Naive B cell (primary cell): ENCODE measurements at regions not wholly inside any gene's neighbourhood (a gene's known extent, or its start where the extent isn't known, plus 50 kb on each side); places are given as distances from the start of the nearest gene placed in this dataset.

ENCODE experiments used
- ATAC-seq, 2 donors: fragments of 150-1000 bp; cut with Tn5 transposase; 2 replicates each; pipeline ENCODE4 v1.10.0; 2021; ENCODE audit warnings: low read depth in 2 of 2, mild to moderate bottlenecking in 2 of 2, moderate library complexity in 2 of 2
- DNase-seq: peaks from one replicate; pipeline ENCODE4 v3.0.0; 2022
- H3K27ac Mint-ChIP-seq, 6 donors: one replicate each; pipeline ENCODE4 v1.8.0; 2020 to 2022; ENCODE audit warnings: mild to moderate bottlenecking in 6 of 6, mixed read lengths in 6 of 6, moderate library complexity in 5 of 6, inconsistent platforms in 2 of 6
- H3K27me3 Mint-ChIP-seq, 3 donors: one replicate each; pipeline ENCODE4 v1.8.0; 2021 to 2022; ENCODE audit warnings: mixed read lengths in 3 of 3, mild to moderate bottlenecking in 1 of 3
- H3K36me3 Mint-ChIP-seq, 2 donors: one replicate each; pipeline ENCODE4 v1.8.0; 2020 to 2022; ENCODE audit warnings: mixed read lengths in 2 of 2, inconsistent platforms in 1 of 2, mild to moderate bottlenecking in 1 of 2
- H3K4me1 Mint-ChIP-seq, 3 donors: one replicate each; pipeline ENCODE4 v1.8.0; 2020 to 2022; ENCODE audit warnings: mixed read lengths in 3 of 3, inconsistent platforms in 1 of 3, mild to moderate bottlenecking in 1 of 3, moderate library complexity in 1 of 3
- H3K4me3 Mint-ChIP-seq, 8 donors: one replicate each; pipeline ENCODE4 v1.8.0; 2020 to 2022; ENCODE audit warnings: mild to moderate bottlenecking in 8 of 8, mixed read lengths in 8 of 8, moderate library complexity in 8 of 8, inconsistent platforms in 2 of 8
- H3K9me3 Mint-ChIP-seq, 7 donors: one replicate each; pipeline ENCODE4 v1.8.0; 2020 to 2022; ENCODE audit warnings: mixed read lengths in 7 of 7, mild to moderate bottlenecking in 5 of 7, inconsistent platforms in 2 of 7, moderate library complexity in 1 of 7

GRCh38 chr6:14635195-14635594 is 517.6 kb downstream of the CD83 start:
- peaks cover 0 to 3% (median 0%) of the 10 kb centered on the region in 7 donors for H3K9me3 Mint-ChIP-seq
- ATAC-seq: peak; percentile 17 to 22
- H3K27me3 Mint-ChIP-seq: no peaks in the 10 kb centered on the region
- peak; percentile 40 for DNase-seq
- peak overlapping the region; percentile 53 to 93 (median 84) for H3K4me3 Mint-ChIP-seq
- peaks cover 0 to 5% of the 10 kb centered on the region in 2 donors for H3K36me3 Mint-ChIP-seq
- H3K4me1 Mint-ChIP-seq: peaks cover 72 to 95% (median 89%) of the 10 kb centered on the region in 3 donors
- peak overlapping the region; percentile 94 to 99 (median 98) for H3K27ac Mint-ChIP-seq

DNA sequence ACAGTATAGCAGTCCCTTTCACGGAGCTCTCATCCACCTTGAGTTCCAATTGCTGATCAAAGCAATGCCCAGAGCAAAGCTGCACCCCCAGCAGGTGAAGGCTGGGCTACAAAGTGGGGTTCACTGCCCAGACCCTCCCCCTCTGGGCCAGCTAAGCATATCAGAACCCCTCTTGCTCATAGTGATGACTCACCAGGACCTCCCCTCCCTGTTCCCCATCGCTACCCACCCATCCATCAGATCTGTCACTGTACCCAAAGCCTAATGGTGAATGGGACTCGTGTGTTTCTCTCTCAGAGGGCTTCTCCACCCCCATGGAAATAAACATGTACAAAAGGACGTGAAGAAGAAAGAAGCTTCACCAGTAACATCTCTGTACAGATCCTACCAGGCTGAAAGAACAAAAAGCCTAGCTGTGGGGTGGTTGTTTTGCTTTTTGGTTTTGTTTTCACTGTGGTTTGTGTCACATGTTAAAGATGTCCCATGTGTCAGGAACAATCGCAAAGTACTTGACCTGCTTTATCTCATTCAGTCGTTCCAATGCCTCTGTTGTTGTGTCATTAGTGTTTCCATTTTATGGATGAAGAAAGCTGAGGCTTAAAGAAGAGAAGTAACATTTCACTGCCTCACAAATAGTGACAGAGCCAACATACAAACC is 518.5 kb downstream of the CD83 start:
- peaks cover 81 to 97% (median 93%) of the 10 kb centered on the region in 3 donors for H3K4me1 Mint-ChIP-seq

GRCh38 chr6:14638435-14638905 is 520.9 kb downstream of the CD83 start:
- no peak for DNase-seq
- H3K27ac Mint-ChIP-seq: peak overlapping the region; percentile 97 to 100 (median 99)
- H3K27me3 Mint-ChIP-seq: no peaks in the 10 kb centered on the region
- no peaks in the 10 kb centered on the region for H3K36me3 Mint-ChIP-seq
- H3K4me1 Mint-ChIP-seq: peaks cover 74 to 89% (median 89%) of the 10 kb centered on the region in 3 donors
- H3K9me3 Mint-ChIP-seq: peaks cover 0 to 3% (median 0%) of the 10 kb centered on the region in 7 donors
- peak overlapping the region; percentile 81 to 96 (median 92) for H3K4me3 Mint-ChIP-seq
- ATAC-seq: no peak

More for the DNA sequence above, 518.5 kb downstream of the CD83 start:
- DNase-seq: peak; percentile 54
- peak; percentile 51 to 53 for ATAC-seq
- Mint-ChIP-seq H3K36me3 (no peaks in the 10 kb centered on the region), H3K27ac (peak overlapping the region; percentile 94 to 99 (median 98)), H3K4me3 (peak overlapping the region; percentile 53 to 93 (median 84)), H3K9me3 (peaks cover 0 to 3% (median 0%) of the 10 kb centered on the region in 7 donors), H3K27me3 (no peaks in the 10 kb centered on the region)

GRCh38 chr6:14638906-14639761 is 521.6 kb downstream of the CD83 start:
- ATAC-seq (peak; percentile 77 to 78), DNase-seq (peak; percentile 78)
- Mint-ChIP-seq H3K27ac (peak overlapping the region; percentile 97 to 100 (median 99)), H3K9me3 (peaks cover 0 to 3% (median 0%) of the 10 kb centered on the region in 7 donors), H3K27me3 (no peaks in the 10 kb centered on the region), H3K36me3 (no peaks in the 10 kb centered on the region), H3K4me3 (peak overlapping the region; percentile 81 to 96 (median 92)), H3K4me1 (peaks cover 70 to 84% (median 82%) of the 10 kb centered on the region in 3 donors)

GRCh38 chr6:14639983-14640599 is 522.5 kb downstream of the CD83 start:
- Mint-ChIP-seq H3K27me3 (no peaks in the 10 kb centered on the region), H3K36me3 (no peaks in the 10 kb centered on the region), H3K9me3 (peaks cover 0 to 3% (median 0%) of the 10 kb centered on the region in 7 donors), H3K4me1 (peaks cover 69 to 84% (median 78%) of the 10 kb centered on the region in 3 donors), H3K4me3 (peak overlapping the region; percentile 41 to 94 (median 90)), H3K27ac (peak overlapping the region; percentile 97 to 100 (median 99))
- DNase-seq (no peak), ATAC-seq (no peak)

DNA sequence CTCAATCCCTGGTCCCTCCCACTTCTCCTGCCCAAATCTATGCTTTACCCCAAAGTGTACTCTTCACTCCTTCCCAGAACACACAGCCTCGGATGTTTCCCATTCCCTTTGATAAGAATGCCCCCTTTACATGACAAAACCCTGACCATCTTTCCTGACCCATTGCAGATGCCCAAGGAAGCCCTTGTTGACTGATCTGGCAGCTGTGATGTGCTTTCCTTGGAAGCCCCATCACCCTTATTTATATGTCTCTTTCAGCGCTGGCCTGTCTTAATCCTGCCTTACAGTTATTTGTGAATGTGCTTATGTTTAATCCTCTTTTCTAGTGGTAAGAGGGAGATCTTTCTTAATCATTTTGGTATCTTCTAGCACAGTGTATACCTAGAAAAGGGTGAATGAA is 523.1 kb downstream of the CD83 start:
- H3K4me1 Mint-ChIP-seq: peaks cover 67 to 80% (median 75%) of the 10 kb centered on the region in 3 donors
- H3K36me3 Mint-ChIP-seq: no peaks in the 10 kb centered on the region
- H3K27me3 Mint-ChIP-seq: no peaks in the 10 kb centered on the region
- H3K27ac Mint-ChIP-seq: peak overlapping the region; percentile 74 to 99 (median 98)
- peak overlapping the region in 7 of 8 donors; percentile 41 to 94 (median 85) for H3K4me3 Mint-ChIP-seq
- DNase-seq (no peak), ATAC-seq (no peak)
- H3K9me3 Mint-ChIP-seq: peaks cover 0 to 3% (median 0%) of the 10 kb centered on the region in 7 donors

DNA sequence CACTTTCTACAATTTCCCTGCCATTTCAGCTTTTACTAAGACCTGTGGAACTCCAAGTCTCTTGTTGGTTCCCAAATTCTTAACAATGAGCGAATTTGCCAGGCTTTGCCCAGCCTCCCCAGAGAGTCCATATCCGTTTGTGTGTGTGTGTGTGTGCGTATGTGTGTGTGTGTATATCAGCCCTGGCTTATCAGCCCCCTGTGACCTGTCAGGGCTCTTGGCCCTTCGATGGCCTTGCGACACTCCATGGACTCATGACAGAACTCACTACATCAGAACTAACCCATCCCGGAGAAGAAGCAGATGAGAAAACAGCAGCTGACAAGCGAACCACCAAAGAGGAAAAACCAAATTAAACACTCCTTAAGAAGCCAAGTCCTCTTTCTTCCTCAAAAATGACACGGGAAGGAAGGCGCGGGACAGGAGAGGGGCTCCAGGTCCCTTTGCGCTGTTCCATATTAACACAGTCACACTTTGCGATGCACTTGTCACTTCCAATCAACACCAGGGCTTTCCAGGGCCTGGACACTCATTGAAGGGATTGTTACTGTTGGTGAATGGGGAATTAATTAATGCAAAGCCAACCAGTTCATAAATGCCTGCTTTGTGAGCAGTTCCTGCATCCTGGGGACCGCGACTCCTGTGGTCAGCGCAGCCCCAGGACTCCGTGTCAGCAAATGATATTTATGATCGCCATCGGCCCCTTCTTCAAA is 524.0 kb downstream of the CD83 start:
- Mint-ChIP-seq H3K4me1 (peaks cover 58 to 71% (median 65%) of the 10 kb centered on the region in 3 donors), H3K9me3 (peaks cover 0 to 3% (median 0%) of the 10 kb centered on the region in 7 donors), H3K27ac (peak overlapping the region in 4 of 6 donors; percentile 10 to 98 (median 90)), H3K4me3 (peak overlapping the region in 5 of 8 donors; percentile 5 to 85 (median 37)), H3K36me3 (no peaks in the 10 kb centered on the region), H3K27me3 (no peaks in the 10 kb centered on the region)
- no peak for DNase-seq
- ATAC-seq: no peak

- DNase-seq: no peak
- Mint-ChIP-seq H3K4me1 (peaks cover 54 to 65% (median 60%) of the 10 kb centered on the region in 3 donors), H3K27me3 (no peaks in the 10 kb centered on the region), H3K4me3 (peak overlapping the region in 1 of 8 donors; percentile 4), H3K9me3 (peaks cover 0 to 3% (median 0%) of the 10 kb centered on the region in 7 donors), H3K36me3 (no peaks in the 10 kb centered on the region), H3K27ac (peak overlapping the region in 1 of 6 donors; percentile 33)
- ATAC-seq: no peak
These were observed 524.5 kb downstream of the CD83 start for GRCh38 chr6:14642136-14642505.

DNA sequence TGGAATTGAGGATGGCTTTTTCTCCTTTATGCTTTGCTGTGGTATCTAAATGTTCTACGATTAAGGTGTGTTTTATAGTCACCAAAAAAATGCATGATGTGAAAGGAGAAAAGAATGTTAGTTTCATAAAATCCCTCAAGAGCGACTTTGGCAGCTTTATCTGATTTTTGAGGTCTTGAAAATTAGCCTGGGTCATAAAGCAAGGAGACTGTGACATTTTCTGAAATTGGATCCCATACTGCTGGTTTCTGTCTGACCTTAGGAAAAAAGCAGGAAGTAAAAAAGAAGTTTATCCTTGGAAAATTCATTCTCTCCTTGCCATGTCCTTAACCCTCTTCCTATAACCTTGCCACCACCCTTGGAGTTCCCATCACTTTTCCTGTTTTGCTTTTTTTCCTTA is 525.3 kb downstream of the CD83 start:
- Mint-ChIP-seq H3K27ac (peak overlapping the region in 2 of 6 donors; percentile 24 to 94), H3K36me3 (no peaks in the 10 kb centered on the region), H3K4me1 (peaks cover 47 to 59% (median 56%) of the 10 kb centered on the region in 3 donors), H3K27me3 (no peaks in the 10 kb centered on the region), H3K9me3 (peaks cover 0 to 3% (median 0%) of the 10 kb centered on the region in 7 donors), H3K4me3 (no peak overlapping the region)
- DNase-seq (no peak), ATAC-seq (no peak)

DNA sequence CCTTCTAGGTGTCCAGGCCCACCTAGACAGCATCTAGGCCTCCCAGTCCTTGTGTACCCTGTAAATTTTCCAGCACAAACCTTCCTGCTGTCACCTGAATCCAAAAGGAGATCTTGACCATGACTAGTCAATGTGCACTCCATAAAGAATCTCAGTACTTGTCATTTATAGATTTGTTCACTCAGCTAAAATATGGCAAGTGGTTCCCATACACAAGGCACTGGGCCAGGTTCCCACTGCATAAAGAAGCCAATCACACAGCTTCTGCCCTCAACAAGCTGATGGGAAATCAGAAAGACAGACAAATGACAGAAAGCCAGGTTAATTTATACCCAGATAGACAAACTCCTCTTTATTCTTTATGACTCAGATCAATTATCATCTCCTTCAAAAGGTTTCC is 526.8 kb downstream of the CD83 start:
- H3K36me3 Mint-ChIP-seq: peaks cover 0 to 4% of the 10 kb centered on the region in 2 donors
- peaks cover 44 to 56% (median 54%) of the 10 kb centered on the region in 3 donors for H3K4me1 Mint-ChIP-seq
- ATAC-seq (no peak), DNase-seq (no peak)
- H3K4me3 Mint-ChIP-seq: no peak overlapping the region
- no peaks in the 10 kb centered on the region for H3K27me3 Mint-ChIP-seq
- peaks cover 0 to 5% (median 0%) of the 10 kb centered on the region in 7 donors for H3K9me3 Mint-ChIP-seq
- peak overlapping the region in 1 of 6 donors; percentile 83 for H3K27ac Mint-ChIP-seq

DNA sequence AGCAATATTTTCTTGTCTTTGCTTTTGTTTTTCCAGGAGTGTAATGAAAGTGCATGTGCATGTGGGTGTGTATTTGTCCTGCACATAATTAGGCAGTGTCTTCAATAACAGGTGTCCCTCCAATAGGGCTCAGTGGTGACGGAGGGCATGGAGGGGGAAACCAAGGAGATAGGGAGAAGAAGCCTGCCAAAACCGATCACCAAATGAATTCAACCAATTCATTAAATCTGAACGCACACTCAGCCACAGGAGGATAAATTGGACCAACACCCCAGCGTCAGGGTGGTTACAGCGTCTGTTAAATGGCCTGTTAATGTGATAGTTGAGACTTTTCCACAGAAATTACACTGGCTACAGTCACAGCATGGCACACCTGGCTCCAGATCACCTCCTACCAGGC is 527.6 kb downstream of the CD83 start:
- no peak for DNase-seq
- H3K27me3 Mint-ChIP-seq: no peaks in the 10 kb centered on the region
- ATAC-seq: no peak
- H3K9me3 Mint-ChIP-seq: peaks cover 0 to 5% (median 0%) of the 10 kb centered on the region in 7 donors
- H3K27ac Mint-ChIP-seq: peak overlapping the region in 3 of 6 donors; percentile 3 to 78 (median 20)
- peaks cover 38 to 47% (median 45%) of the 10 kb centered on the region in 3 donors for H3K4me1 Mint-ChIP-seq
- H3K4me3 Mint-ChIP-seq: no peak overlapping the region
- peaks cover 0 to 4% of the 10 kb centered on the region in 2 donors for H3K36me3 Mint-ChIP-seq

DNA sequence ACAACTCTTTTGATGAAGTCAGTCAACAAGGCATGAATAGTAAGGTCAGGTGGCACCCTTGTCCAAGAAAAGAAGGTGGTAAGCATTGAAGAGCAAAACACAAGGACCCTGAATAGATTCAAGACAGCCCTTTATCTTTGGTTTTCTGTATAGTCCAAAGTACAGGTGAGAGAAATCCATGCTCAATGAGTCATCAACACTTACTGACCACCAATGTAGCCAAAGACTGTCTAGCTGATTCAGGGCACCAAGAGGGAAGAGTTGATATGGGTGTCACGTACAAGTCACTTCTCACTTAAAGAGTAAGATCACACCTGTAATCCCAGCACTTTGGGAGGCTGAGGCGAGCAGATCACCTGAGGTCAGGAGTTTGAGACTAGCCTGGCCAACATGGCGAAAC is 528.3 kb downstream of the CD83 start:
- DNase-seq (no peak), ATAC-seq (no peak)
- H3K4me3 Mint-ChIP-seq: no peak overlapping the region
- no peaks in the 10 kb centered on the region for H3K27me3 Mint-ChIP-seq
- H3K36me3 Mint-ChIP-seq: peaks cover 0 to 4% of the 10 kb centered on the region in 2 donors
- peak overlapping the region in 2 of 6 donors; percentile 3 to 13 for H3K27ac Mint-ChIP-seq
- peaks cover 0 to 5% (median 0%) of the 10 kb centered on the region in 7 donors for H3K9me3 Mint-ChIP-seq
- H3K4me1 Mint-ChIP-seq: peaks cover 32 to 43% (median 41%) of the 10 kb centered on the region in 3 donors
